Panc1 (cell line): ENCODE measurements at regions not wholly inside any gene's neighbourhood (a gene's known extent, or its start where the extent isn't known, plus 50 kb on each side); places are given as distances from the start of the nearest gene placed in this dataset.

Experiments used
- POLR2AphosphoS5 ChIP-seq: IDR thresholded peaks from 2 replicates; pipeline ENCODE4 v1.6.1; 2012; ENCODE audit warnings: mild to moderate bottlenecking, low read depth, low read length, moderate library complexity
- TF ChIP-seq, protein P1 (sequence below): fragments of 450-650 bp; IDR thresholded peaks from 2 replicates; pipeline ENCODE4 v1.5.1; 2017; ENCODE audit warnings: mild to moderate bottlenecking
- TF ChIP-seq, protein P2 (sequence below), 2 experiments: IDR thresholded peaks; 2 replicates each; pipeline ENCODE4 v1.6.1; 2011 to 2012; ENCODE audit warnings: low read depth in 2 of 2, control low read depth in 1 of 2, low read length in 1 of 2, mild to moderate bottlenecking in 1 of 2, moderate library complexity in 1 of 2; ENCODE audit not compliant: insufficient read depth in 1 of 2

DNA sequence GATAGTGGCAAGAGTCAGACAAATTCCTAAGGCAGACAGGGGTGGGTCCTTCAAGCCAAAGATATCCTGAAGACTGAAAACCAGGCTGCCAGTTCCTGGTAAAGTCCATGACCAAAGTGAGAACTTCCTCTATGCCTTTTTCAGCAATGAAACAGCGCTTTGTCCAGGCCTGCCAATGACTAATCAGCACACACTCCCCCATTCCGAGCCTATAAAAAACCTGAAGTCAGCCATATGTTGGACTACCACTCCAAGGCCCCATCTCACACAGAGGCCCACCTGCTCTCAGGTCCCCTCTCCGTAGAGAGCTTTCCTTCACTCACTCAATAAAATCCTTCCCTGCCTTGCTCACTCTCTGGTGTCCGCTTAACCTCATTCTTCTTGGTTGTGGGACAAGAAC lies 402.2 kb downstream of the ANKRD7 start:
- TF ChIP-seq, protein P1, sequence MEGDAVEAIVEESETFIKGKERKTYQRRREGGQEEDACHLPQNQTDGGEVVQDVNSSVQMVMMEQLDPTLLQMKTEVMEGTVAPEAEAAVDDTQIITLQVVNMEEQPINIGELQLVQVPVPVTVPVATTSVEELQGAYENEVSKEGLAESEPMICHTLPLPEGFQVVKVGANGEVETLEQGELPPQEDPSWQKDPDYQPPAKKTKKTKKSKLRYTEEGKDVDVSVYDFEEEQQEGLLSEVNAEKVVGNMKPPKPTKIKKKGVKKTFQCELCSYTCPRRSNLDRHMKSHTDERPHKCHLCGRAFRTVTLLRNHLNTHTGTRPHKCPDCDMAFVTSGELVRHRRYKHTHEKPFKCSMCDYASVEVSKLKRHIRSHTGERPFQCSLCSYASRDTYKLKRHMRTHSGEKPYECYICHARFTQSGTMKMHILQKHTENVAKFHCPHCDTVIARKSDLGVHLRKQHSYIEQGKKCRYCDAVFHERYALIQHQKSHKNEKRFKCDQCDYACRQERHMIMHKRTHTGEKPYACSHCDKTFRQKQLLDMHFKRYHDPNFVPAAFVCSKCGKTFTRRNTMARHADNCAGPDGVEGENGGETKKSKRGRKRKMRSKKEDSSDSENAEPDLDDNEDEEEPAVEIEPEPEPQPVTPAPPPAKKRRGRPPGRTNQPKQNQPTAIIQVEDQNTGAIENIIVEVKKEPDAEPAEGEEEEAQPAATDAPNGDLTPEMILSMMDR, result no peak
- no peak for TF ChIP-seq POLR2AphosphoS5
- TF ChIP-seq, protein P2, sequence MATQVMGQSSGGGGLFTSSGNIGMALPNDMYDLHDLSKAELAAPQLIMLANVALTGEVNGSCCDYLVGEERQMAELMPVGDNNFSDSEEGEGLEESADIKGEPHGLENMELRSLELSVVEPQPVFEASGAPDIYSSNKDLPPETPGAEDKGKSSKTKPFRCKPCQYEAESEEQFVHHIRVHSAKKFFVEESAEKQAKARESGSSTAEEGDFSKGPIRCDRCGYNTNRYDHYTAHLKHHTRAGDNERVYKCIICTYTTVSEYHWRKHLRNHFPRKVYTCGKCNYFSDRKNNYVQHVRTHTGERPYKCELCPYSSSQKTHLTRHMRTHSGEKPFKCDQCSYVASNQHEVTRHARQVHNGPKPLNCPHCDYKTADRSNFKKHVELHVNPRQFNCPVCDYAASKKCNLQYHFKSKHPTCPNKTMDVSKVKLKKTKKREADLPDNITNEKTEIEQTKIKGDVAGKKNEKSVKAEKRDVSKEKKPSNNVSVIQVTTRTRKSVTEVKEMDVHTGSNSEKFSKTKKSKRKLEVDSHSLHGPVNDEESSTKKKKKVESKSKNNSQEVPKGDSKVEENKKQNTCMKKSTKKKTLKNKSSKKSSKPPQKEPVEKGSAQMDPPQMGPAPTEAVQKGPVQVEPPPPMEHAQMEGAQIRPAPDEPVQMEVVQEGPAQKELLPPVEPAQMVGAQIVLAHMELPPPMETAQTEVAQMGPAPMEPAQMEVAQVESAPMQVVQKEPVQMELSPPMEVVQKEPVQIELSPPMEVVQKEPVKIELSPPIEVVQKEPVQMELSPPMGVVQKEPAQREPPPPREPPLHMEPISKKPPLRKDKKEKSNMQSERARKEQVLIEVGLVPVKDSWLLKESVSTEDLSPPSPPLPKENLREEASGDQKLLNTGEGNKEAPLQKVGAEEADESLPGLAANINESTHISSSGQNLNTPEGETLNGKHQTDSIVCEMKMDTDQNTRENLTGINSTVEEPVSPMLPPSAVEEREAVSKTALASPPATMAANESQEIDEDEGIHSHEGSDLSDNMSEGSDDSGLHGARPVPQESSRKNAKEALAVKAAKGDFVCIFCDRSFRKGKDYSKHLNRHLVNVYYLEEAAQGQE (IDR thresholded peaks at IDR 0.05; ENCODE audit: insufficient read depth in 1 of 2, low read depth in 2 of 2, low read length in 1 of 2), result no peak
